ENCODE measurements at regions not wholly inside any gene's neighbourhood (a gene's known extent, or its start where the extent isn't known, plus 50 kb on each side); places are given as distances from the start of the nearest gene placed in this dataset.

- Histone ChIP-seq H3K36me3 (no peaks in the 10 kb centered on the region), H3K27me3 (no peaks in the 10 kb centered on the region), H3K4me3 (no peak overlapping the region), H3K27ac (no peak overlapping the region), H3K9me3 (no peaks in the 10 kb centered on the region), H3K4me1 (peaks cover 0 to 4% (median 2%) of the 10 kb centered on the region in 4 donors)
- TF ChIP-seq POLR2AphosphoS5 (IDR thresholded peaks at IDR 0.05) (no peak), POLR2A (IDR thresholded peaks at IDR 0.05) (no peak), EP300 (IDR thresholded peaks at IDR 0.05) (no peak), CTCF (IDR thresholded peaks at IDR 0.05) (no peak)
- DNase-seq, result no peak
- no peak for ATAC-seq (ENCODE audit: low FRiP score in 2 of 2)
- WGBS, 2 donors, result 82 to 87% methylated on average over 2 of the region's 2 CpGs
Observed at GRCh38 chr18:10319026-10319425, 135.4 kb upstream of the APCDD1 start.

- 90 to 94% methylated on average over 9 of the region's 9 CpGs for WGBS, 2 donors
- H3K36me3 ChIP-seq, result no peaks in the 10 kb centered on the region
Observed at GRCh38 chr18:10319914-10320600, 134.4 kb upstream of the APCDD1 start.

GRCh38 chr18:10320791-10321190 is 133.6 kb upstream of the APCDD1 start:
- H3K9me3 ChIP-seq, result no peaks in the 10 kb centered on the region
- no peaks in the 10 kb centered on the region for H3K4me1 ChIP-seq
- TF ChIP-seq CTCF (IDR thresholded peaks at IDR 0.05) (no peak), POLR2A (IDR thresholded peaks at IDR 0.05) (no peak), POLR2AphosphoS5 (IDR thresholded peaks at IDR 0.05) (no peak), EP300 (IDR thresholded peaks at IDR 0.05) (no peak)
- H3K36me3 ChIP-seq, result no peaks in the 10 kb centered on the region
- no peak for ATAC-seq (ENCODE audit: low FRiP score in 2 of 2)
- no peaks in the 10 kb centered on the region for H3K27me3 ChIP-seq
- DNase-seq, result no peak
- 86 to 94% methylated on average over 7 of the region's 7 CpGs for WGBS, 2 donors
- H3K27ac ChIP-seq, result no peak overlapping the region
- no peak overlapping the region for H3K4me3 ChIP-seq

More at GRCh38 chr18:10319914-10320600, 134.4 kb upstream of the APCDD1 start:
- TF ChIP-seq CTCF (IDR thresholded peaks at IDR 0.05) (no peak), EP300 (IDR thresholded peaks at IDR 0.05) (no peak), POLR2A (IDR thresholded peaks at IDR 0.05) (no peak), POLR2AphosphoS5 (IDR thresholded peaks at IDR 0.05) (no peak)
- H3K27ac ChIP-seq, result no peak overlapping the region
- DNase-seq, result no peak
- peaks cover 0 to 4% (median 2%) of the 10 kb centered on the region in 4 donors for H3K4me1 ChIP-seq
- H3K27me3 ChIP-seq, result no peaks in the 10 kb centered on the region
- ATAC-seq (ENCODE audit: low FRiP score in 2 of 2), result no peak
- H3K4me3 ChIP-seq, result no peak overlapping the region
- H3K9me3 ChIP-seq, result no peaks in the 10 kb centered on the region

GRCh38 chr18:10321576-10321975 is 132.9 kb upstream of the APCDD1 start:
- H3K27ac ChIP-seq, result no peak overlapping the region
- ATAC-seq (ENCODE audit: low FRiP score in 2 of 2) (peak in 1 of 2 donors; percentile 23), DNase-seq (no peak)
- no peaks in the 10 kb centered on the region for H3K27me3 ChIP-seq
- TF ChIP-seq POLR2AphosphoS5 (IDR thresholded peaks at IDR 0.05) (no peak), CTCF (IDR thresholded peaks at IDR 0.05) (no peak), POLR2A (IDR thresholded peaks at IDR 0.05) (no peak), EP300 (IDR thresholded peaks at IDR 0.05) (no peak)
- 93 to 94% methylated on average over 2 of the region's 2 CpGs for WGBS, 2 donors
- H3K4me3 ChIP-seq, result no peak overlapping the region
- H3K4me1 ChIP-seq, result no peaks in the 10 kb centered on the region
- H3K36me3 ChIP-seq, result no peaks in the 10 kb centered on the region
- no peaks in the 10 kb centered on the region for H3K9me3 ChIP-seq

GRCh38 chr18:10322004-10322403 is 132.4 kb upstream of the APCDD1 start:
- TF ChIP-seq POLR2A (IDR thresholded peaks at IDR 0.05), result no peak
- TF ChIP-seq POLR2AphosphoS5 (IDR thresholded peaks at IDR 0.05), result no peak
- no peak for TF ChIP-seq CTCF (IDR thresholded peaks at IDR 0.05)
- no peak for TF ChIP-seq EP300 (IDR thresholded peaks at IDR 0.05)
- Histone ChIP-seq H3K27me3 (no peaks in the 10 kb centered on the region), H3K36me3 (no peaks in the 10 kb centered on the region), H3K9me3 (no peaks in the 10 kb centered on the region), H3K27ac (no peak overlapping the region), H3K4me1 (no peaks in the 10 kb centered on the region), H3K4me3 (no peak overlapping the region)
- ATAC-seq (ENCODE audit: low FRiP score in 2 of 2), result no peak
- DNase-seq, result no peak
- 82 to 94% methylated on average over 7 of the region's 7 CpGs for WGBS, 2 donors
